Fibroblast of gingiva (primary cell): ENCODE measurements at regions not wholly inside any gene's neighbourhood (a gene's known extent, or its start where the extent isn't known, plus 50 kb on each side); places are given as distances from the start of the nearest gene placed in this dataset.
A peak's percentile ranks its signal among the peaks of the same experiment; 100 is the strongest.

Experiments used
- DNase-seq: peaks from one replicate; pipeline ENCODE4 v3.0.0-alpha.2; 2011; ENCODE audit warnings: low read depth

DNA sequence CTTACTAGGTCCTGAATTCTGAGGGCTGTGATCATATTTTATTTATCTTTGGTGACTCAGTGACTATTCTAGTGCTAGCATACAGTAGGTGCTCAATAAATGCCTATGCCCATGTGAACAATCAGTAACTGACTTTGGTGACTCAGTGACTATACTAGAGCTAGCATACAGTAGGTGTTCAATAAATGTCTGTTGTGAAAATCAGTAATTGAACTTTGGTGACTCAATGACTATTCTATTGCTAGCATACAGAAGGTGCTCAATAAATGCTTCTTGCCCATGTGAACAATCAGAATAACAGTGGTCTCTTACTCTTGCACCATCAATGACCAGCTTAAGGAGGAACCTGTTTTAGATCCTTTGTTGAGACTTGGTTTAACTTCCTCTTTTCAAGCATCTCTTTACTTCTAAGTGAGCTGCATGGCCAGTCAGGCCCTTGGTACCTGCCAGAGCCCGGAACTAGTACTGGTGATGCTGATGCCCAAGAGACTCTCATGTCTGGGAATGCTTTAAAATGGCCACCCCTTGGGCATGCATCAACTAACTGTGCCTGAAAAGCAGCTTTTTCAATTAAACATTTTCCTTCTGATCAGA is 214.9 kb upstream of the SPRED2 start:
- DNase-seq: no peak

DNA sequence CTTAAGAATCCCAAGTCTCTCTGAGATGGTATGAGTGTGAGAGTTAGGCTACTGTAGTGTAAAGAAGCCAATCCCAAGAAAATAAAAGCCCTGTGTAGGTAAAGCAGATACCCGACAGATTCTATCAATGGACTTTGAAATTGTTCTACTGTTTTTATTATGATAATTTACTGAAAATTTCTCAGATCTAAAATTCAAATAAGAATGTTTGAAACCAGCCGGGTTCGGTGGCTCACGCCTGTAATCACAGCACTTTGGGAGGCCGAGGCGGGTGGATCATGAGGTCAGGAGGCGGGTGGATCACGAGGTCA is 208.3 kb upstream of the SPRED2 start:
- no peak for DNase-seq

DNA sequence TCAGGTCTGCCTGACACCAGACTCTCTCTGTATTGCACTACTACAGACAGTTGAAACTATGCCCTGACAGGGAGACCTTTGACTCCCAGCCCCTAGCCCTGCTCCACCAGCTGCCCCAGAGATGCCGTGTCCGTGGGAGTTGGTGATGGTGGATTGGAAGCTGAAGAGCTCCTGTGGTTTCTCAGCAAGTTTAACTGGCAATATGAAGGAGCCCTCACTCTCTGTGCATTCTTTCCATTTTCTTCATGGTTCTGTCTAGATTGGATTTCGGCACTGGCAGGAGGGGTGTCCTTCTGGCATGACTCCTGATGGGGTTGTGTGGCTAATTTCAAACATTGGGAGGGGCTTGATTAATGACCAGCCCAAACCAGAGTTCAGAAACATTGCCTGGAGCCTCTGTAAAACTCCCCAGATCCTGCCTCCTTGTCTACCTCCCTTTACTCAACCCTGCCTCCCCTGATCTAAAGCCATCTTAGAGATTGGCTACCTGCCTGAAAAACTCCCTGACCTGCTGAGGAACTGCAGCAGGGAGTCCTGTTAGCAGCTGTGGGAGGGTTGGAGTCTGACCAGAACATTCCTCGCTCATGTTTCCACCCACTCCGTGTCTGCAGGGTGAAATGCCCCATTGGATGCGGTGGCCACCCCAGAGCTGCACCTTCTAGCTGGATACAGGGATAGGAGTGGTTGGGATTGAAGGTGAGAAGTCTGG is 206.9 kb upstream of the SPRED2 start:
- DNase-seq: no peak

- no peak for DNase-seq
These were observed 206.0 kb upstream of the SPRED2 start for GRCh38 chr2:65638443-65638842.

DNA sequence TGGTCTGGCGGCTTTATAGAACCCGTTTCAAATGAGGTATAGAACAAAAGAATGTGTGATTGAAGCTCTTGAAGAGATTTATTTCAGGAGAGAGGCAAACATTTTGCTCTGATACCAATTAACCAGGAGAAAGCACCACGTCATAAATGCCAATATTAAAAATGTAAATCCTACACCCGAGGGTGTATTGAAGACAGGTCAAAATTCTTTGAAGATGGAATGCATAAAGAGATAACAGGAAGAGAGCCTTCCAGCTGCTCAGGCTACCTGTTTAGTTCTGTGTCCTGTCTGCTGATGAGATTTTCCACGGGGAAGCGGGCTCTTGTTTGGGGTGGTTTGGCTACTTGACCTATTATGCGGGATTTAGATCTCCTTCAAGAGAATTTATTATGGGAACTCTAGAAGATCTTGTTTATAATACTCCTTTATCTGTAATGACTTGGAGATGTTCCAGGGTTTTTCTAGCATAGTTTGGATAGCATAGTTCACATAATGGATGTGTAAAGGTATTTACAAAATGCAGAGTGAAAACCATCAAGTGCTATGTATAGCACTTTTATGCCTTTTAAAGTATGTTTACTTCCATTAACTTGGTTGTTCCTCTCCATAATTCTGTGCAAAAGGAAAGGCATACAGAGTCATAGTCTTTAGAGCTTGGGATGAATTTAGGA is 204.5 kb upstream of the SPRED2 start:
- no peak for DNase-seq

- no peak for DNase-seq
These were observed 203.6 kb upstream of the SPRED2 start for GRCh38 chr2:65636024-65636423.

DNA sequence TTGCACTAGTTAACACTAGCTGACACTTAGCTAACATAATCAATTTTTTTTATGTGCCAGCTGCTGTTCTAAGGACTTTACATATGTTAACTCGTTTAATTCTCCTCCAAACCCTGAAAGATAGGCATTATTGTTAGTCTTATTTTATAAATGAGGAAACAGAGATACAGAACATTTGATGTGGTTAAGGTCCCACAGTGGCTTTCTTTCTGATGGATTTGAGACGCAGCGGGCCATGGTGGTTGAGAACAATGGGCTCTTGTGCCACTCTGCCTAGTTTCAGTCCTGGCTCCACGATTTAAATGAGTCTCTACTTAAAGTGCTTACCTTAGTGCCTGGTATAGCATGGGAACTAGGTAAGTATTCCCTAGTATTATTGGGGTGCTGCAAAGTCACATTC is 201.9 kb upstream of the SPRED2 start:
- no peak for DNase-seq

DNA sequence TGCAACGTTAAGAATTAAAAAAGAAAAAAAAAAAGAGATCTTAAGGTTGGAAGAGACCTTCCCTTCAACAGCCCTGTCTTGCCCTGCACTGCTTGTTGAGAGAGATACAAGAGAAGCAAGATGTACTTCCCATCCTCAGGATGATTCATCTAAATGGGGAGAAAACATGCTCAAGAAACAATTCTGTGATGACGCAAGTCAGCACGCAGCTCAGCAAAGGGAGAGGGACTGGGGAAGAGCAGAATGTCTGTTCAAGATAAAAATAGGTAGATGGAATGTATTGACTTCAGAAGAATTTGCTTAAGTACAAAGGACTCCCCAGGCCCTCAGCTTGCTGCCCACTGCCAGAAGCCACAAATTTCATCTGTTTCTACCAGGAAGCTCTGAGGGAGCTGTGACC is 198.2 kb upstream of the SPRED2 start:
- peak; percentile 49 for DNase-seq

DNA sequence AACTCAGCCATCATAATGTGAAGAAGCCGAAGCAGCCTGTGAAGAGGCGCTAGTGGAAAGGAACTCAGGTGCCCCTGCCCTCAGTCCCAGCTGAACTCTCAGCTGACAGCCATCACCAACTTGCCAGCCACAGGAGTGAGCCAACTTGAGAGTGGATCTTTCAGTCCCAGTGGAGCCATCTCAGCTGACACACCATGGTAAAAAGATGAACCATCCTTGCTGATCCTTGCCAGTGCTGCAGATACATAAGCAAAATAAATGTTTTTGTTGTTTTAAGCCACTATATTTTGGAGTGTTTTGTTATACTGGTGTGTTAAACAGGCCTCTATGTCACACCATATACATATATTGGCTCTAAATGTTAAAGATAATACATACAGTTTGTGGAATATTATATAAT is 195.8 kb upstream of the SPRED2 start:
- DNase-seq: no peak

DNA sequence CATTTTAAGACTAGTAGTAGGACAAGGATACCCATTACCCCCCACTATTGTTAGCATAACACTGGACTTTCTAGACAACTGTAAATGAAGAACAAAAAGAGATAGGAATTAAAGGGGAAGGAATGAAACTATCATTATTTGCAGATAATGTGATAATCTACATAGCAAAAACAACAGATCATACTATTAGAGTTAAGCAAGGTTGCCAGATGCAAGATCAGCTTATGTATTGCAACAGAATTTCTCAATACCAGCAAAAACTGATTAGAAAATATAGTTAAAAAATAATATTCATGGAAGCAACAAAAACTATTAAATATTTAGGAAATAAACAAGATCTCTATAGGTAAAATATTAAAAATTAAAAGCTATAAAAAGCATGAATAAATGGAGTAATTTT is 194.4 kb upstream of the SPRED2 start:
- DNase-seq: no peak

DNA sequence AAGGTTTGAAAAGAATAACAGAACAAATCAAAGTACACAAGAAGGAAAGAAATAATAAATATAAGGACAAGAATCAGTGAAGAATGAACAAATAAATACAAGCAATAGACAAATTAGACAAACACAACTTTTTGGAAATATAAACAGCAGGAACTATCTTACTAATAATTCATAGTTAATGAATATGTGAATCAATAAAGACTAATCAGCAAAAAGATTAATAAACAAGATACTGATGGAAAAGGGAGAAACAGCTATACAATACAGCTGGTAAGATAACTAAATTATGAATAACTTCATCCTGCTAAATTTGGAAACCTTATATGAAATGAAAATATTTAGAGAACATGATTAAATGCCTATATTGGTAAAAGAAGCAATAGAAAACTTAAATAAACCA is 193.6 kb upstream of the SPRED2 start:
- DNase-seq: no peak

DNA sequence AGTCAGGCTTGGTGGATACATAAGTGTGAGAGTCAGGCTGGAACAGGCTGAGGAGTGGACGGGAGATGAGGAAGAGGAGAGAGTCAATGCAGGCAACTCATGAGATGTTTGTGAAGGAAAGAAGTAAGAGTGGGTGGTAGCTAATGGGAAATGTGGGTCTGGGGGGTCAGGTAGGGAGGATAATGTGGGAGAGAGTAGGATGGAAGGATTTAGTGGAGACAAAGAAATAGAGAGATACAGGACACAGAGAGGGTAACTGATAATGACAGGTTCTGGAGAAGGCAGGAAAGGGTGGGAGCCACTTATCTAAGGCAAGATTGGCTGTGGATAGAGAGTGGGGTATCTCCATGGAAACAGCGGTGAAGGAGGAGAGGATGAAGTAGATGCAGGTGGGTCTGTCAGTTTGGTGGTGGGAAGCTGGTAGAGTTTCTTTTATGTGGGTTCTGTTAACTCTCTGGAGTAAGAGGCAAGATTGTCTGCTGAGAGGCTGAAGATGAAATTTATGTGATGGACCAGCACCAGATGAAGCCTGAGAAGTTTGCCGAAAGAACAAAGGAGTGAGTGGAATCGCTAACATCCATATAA is 190.6 kb upstream of the SPRED2 start:
- no peak for DNase-seq

DNA sequence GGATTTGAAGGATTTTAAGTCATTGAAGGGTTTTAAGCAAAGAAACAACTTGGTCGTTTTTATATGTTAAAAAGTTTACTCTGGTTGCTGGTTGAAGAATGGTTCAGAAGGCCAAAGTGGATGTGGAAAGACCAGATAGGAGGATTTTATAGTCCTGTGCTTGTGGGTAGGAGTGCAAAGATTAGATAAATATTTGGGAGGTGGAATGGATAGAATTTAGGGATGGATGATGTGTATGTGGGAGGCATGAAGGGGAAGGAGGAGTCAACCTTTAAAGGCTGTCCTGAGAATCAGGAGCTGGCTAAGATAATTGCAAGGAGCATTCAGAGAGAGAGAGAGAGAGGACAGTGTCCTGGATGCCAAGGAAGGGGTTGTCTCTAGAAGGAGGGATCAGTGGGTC is 190.1 kb upstream of the SPRED2 start:
- DNase-seq: no peak

DNA sequence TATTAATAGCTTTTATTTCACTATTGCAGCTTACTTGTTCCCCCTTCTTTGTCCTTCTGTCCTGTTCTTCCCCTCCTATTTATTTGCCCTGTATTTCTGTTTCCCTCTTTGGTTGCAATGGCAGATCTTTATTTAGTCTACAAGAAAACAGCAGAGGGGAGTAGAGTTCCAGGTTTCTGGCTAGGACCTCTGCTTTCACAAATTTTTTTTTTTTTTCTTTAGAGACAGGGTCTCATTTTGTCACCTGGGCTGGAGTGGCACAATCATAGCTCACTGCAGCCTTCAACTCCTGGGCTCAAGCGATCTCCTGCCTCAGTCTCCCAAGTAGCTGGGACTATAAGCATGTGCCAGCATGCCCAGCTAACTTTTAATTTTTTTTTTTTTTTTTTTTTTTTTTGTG is 188.1 kb upstream of the SPRED2 start:
- no peak for DNase-seq

DNA sequence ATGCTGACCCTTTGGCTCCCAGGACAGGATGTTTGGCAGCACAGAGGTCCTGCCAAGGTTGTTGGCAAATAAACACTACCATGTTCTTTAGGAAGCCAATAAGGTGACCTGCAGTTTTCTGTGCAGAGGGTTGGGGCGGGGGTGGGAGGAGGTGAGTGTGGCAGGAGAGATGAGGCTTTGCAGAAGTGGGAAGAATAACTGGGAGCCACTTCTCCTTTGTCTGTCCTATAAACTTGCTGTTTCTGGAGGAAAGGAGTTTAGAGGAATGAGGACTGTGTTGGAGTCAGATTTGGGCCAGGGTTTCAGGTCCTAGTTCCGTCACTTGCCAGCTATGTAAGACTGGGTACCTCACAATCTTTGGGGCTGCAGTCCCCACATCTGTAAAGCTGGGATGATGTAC is 187.6 kb upstream of the SPRED2 start:
- no peak for DNase-seq

DNA sequence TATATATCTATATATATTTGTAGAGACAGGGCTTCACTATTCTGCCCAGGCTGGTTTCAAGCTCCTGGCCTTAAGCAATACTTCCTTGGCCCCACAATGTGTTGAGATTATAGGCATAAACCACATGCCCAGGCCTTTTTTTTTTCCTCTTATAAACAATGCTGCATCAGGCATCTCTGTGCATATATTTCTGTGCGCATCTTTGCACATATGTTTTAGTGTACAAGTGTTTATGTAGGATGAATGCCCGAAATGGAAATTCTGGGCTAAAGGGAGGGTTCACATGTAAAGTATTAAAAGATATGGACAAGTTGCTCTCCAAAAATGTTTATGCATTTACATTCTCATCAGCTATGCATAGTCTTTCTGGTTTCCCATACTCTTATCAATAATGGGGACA is 183.2 kb upstream of the SPRED2 start:
- DNase-seq: no peak

DNA sequence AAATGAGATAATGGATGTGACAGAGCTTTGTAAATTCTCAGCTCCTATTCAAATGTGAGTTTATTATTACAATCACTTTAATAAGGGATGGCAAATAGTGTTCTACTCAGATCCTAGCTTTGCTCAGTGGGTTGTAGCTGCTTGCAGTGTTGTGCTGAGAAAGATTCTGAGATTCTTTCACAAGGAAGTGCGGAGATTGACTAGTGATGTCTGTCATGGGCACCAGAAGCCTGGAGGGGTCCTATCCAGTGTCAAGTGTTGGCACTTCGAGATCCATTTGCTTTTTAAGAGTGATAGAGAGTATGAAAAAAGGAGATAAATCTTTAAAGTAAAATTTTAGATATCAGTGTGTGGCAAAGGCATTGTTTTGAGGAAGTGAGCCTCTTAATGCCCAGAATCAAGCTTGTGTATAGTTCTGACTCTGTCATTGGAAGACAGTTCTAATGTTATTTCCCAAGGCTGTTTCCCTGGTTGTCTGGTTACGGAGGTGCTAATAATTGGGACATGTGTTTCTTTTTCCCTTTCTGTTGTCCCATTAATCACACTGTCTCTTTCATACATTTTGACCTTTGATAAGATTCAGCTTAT is 181.7 kb upstream of the SPRED2 start:
- DNase-seq: no peak

GRCh38 chr2:65611488-65611887 is 179.1 kb upstream of the SPRED2 start:
- no peak for DNase-seq

GRCh38 chr2:65608916-65609315 is 176.5 kb upstream of the SPRED2 start:
- DNase-seq: no peak

GRCh38 chr2:65608466-65608865 is 176.1 kb upstream of the SPRED2 start:
- no peak for DNase-seq

DNA sequence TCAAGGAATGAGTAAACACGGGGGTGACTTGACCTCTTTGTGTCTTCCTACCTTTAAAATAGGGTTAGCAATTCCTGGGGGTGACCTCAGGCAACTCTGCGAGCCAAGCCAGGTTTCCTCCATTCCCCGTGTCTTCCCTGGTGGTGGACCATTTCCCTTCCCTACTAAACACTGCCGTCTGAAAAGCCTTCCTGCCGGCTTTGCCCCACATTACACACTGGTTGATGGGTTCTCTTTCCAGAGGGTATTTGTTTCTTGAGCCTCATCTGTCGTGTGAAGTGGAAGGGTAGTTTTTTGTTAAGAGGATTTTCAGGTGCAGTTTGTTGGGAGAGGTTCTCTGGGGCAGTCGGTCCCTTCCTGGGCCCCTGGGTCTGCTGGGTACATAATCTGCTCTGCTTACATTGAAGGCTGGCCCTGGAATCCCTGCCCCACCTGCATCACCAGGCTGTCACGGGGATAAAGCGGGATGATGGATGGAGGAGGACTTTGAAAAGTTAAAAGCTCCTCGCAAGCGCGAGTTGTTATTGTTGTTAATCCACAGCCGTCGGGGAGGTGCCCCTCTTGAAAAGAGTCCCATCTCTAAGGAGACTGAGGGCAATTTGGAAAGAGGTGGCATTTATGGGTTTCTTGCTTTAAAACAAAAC is 175.4 kb upstream of the SPRED2 start:
- no peak for DNase-seq

GRCh38 chr2:65605743-65606058 is 173.3 kb upstream of the SPRED2 start:
- DNase-seq: no peak
